SU-DHL-6 (cell line): ENCODE measurements at regions not wholly inside any gene's neighbourhood (a gene's known extent, or its start where the extent isn't known, plus 50 kb on each side); places are given as distances from the start of the nearest gene placed in this dataset.

Source experiments
- CTCF ChIP-seq: fragments of 200-600 bp; sonication (generic); IDR thresholded peaks from one replicate; pipeline ENCODE4 v1.5.1; 2017; ENCODE audit warnings: antibody characterized with exemption, mild to moderate bottlenecking, low read length, moderate library complexity; ENCODE audit not compliant: insufficient read depth, poor library complexity, severe bottlenecking
- EZH2phosphoT487 ChIP-seq: fragments of 200-600 bp; sonication (generic), shearing (Covaris generic); conservative IDR thresholded peaks from 2 replicates; pipeline ENCODE4 v1.6.1; 2018; ENCODE audit warnings: mild to moderate bottlenecking, antibody characterized with exemption, low read length, moderate library complexity, mixed read lengths

GRCh38 chr4:45650545-45650944 lies 473.3 kb downstream of the GABRG1 start:
- TF ChIP-seq CTCF (no peak), EZH2phosphoT487 (no peak)
